NT2/D1 (cell line): ENCODE measurements at regions not wholly inside any gene's neighbourhood (a gene's known extent, or its start where the extent isn't known, plus 50 kb on each side); places are given as distances from the start of the nearest gene placed in this dataset.

ENCODE experiments used
- DNase-seq: peaks from one replicate; pipeline ENCODE4 v3.0.0-alpha.2; 2011; ENCODE audit warnings: low read depth, low spot score
- H3K27me3 ChIP-seq: 2 replicates; pipeline ENCODE4 v1.6.0; 2011; ENCODE audit warnings: mild to moderate bottlenecking; ENCODE audit not compliant: insufficient read length, insufficient read depth
- H3K36me3 ChIP-seq: 2 replicates; pipeline ENCODE4 v1.6.1; 2011; ENCODE audit warnings: mild to moderate bottlenecking, low read length, mixed read lengths; ENCODE audit not compliant: insufficient read depth, insufficient read length
- H3K4me1 ChIP-seq: 2 replicates; pipeline ENCODE4 v1.5.1; 2011; ENCODE audit not compliant: insufficient read depth, insufficient read length
- H3K4me3 ChIP-seq: 2 replicates; pipeline ENCODE4 v1.5.1; 2011; ENCODE audit warnings: low read depth; ENCODE audit not compliant: insufficient read length
- H3K9ac ChIP-seq: 2 replicates; pipeline ENCODE4 v1.6.0; 2011; ENCODE audit warnings: low read depth; ENCODE audit not compliant: insufficient read length
- H3K9me3 ChIP-seq: 2 replicates; pipeline ENCODE4 v1.5.1; 2011; ENCODE audit warnings: mild to moderate bottlenecking, low read length; ENCODE audit not compliant: insufficient read depth
- SUZ12 ChIP-seq: IDR thresholded peaks from 2 replicates; pipeline ENCODE4 v1.6.1; 2011; ENCODE audit not compliant: insufficient read length, insufficient read depth; ENCODE audit errors: extremely low read depth
- YY1 ChIP-seq: IDR thresholded peaks from 2 replicates; pipeline ENCODE4 v1.6.1; 2011; ENCODE audit not compliant: insufficient read length, insufficient read depth
- ZNF274 ChIP-seq: IDR thresholded peaks from 2 replicates; pipeline ENCODE4 v1.6.1; 2011; ENCODE audit warnings: mild to moderate bottlenecking, low read depth, low read length

DNA sequence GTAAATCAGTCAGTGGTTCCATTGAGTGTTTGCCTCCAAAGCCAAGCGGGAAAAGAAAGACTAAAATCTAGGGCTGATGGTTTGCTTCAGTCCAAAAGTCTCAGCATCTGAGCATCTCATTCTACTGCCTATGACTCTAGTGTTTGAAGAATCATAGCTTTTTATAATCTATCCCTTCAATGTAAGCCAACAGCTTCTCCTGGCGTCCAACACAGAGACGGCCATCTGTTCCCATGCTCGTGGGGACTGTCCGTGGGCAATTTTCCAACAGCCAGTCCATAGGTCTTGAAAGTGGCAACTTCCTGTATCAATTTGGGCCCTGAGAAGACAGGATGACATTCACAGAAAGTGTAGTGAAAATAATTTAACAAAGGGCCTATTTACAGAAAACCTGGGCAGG, 544.4 kb upstream of the TMEM132C start:
- no peak for DNase-seq
- H3K4me3 ChIP-seq, result no peak overlapping the region
- no peaks in the 10 kb centered on the region for H3K36me3 ChIP-seq
- H3K27me3 ChIP-seq, result no peaks in the 10 kb centered on the region
- TF ChIP-seq YY1 (no peak), ZNF274 (no peak), SUZ12 (no peak)
- H3K9me3 ChIP-seq, result peaks cover 8% of the 10 kb centered on the region; the same call in 1 of the 2 replicates
- H3K4me1 ChIP-seq, result no peaks in the 10 kb centered on the region
- H3K9ac ChIP-seq, result no peak overlapping the region

GRCh38 chr12:127723251-127723650, 543.7 kb upstream of the TMEM132C start:
- Histone ChIP-seq H3K4me1 (no peaks in the 10 kb centered on the region), H3K9ac (no peak overlapping the region), H3K36me3 (no peaks in the 10 kb centered on the region), H3K9me3 (peaks cover 8% of the 10 kb centered on the region; the same call in 1 of the 2 replicates), H3K27me3 (no peaks in the 10 kb centered on the region), H3K4me3 (no peak overlapping the region)
- TF ChIP-seq ZNF274 (no peak), YY1 (no peak), SUZ12 (no peak)
- no peak for DNase-seq

DNA sequence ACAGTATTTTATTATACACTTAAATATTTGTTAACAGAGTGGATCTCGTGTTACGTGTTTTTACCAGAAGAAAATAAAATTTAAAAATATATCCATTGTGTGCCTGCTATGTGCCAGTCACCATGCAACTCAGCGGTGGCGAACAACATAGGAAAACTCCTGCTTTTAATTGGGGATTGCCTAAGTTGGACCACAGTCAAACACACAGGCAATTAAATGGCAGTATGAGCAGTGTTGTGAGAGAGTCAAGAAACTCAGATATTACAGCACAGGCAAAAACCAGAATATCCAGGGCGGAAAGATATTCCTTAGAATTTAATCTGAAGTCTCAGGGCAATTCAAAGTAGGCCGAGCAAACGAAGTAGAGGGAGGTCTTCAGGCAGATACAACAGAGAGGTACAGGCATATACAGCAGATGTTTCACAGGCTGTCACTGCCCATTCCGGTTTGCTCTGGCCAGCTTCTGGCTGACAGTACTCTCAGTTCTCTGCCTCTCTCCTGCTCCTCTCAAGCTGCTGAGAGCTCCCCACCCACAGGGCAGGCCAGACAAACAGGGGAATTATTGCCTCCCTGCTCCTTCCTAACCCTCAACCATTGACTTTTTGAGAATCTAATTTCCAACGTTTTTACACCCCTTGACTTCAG, 540.2 kb upstream of the TMEM132C start:
- H3K9ac ChIP-seq, result no peak overlapping the region
- no peaks in the 10 kb centered on the region for H3K36me3 ChIP-seq
- peaks cover 8% of the 10 kb centered on the region; the same call in 1 of the 2 replicates for H3K9me3 ChIP-seq
- TF ChIP-seq ZNF274 (no peak), SUZ12 (no peak), YY1 (no peak)
- DNase-seq, result no peak
- H3K4me3 ChIP-seq, result no peak overlapping the region
- H3K4me1 ChIP-seq, result no peaks in the 10 kb centered on the region
- no peaks in the 10 kb centered on the region for H3K27me3 ChIP-seq

DNA sequence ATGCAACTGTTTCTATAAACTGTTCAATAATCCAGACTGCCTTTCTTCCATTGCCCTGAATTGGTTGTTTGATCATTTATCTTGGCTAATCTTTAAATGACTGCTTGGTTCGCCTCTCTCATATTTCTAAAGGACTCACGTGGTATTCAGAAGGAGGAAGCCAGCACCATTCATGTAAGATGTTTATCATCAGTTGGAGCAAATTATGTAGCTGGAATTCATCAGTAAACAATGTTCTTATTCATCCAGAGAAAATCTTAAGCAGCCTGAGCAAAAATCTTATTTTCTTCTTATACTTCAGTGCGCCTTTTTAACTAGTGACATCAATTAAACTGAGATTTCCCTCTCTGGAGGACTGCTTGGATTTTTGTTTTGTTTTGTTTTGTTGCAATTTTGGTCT, 538.7 kb upstream of the TMEM132C start:
- Histone ChIP-seq H3K9ac (no peak overlapping the region), H3K36me3 (no peaks in the 10 kb centered on the region), H3K4me1 (no peaks in the 10 kb centered on the region), H3K4me3 (no peak overlapping the region), H3K27me3 (no peaks in the 10 kb centered on the region), H3K9me3 (peaks cover 8% of the 10 kb centered on the region; the same call in 1 of the 2 replicates)
- DNase-seq, result no peak
- TF ChIP-seq ZNF274 (no peak), SUZ12 (no peak), YY1 (no peak)

GRCh38 chr12:127728729-127729128, 538.2 kb upstream of the TMEM132C start:
- no peaks in the 10 kb centered on the region for H3K36me3 ChIP-seq
- H3K4me3 ChIP-seq, result no peak overlapping the region
- peaks cover 8% of the 10 kb centered on the region; the same call in 1 of the 2 replicates for H3K9me3 ChIP-seq
- TF ChIP-seq ZNF274, result no peak
- H3K27me3 ChIP-seq, result no peaks in the 10 kb centered on the region
- no peak for DNase-seq
- no peak overlapping the region for H3K9ac ChIP-seq
- H3K4me1 ChIP-seq, result no peaks in the 10 kb centered on the region

GRCh38 chr12:127729381-127729780, 537.6 kb upstream of the TMEM132C start:
- Histone ChIP-seq H3K9me3 (peaks cover 6% of the 10 kb centered on the region; the same call in 1 of the 2 replicates), H3K36me3 (no peaks in the 10 kb centered on the region), H3K9ac (no peak overlapping the region), H3K4me3 (no peak overlapping the region), H3K27me3 (no peaks in the 10 kb centered on the region), H3K4me1 (no peaks in the 10 kb centered on the region)
- no peak for DNase-seq
- TF ChIP-seq ZNF274 (no peak), SUZ12 (no peak), YY1 (no peak)

GRCh38 chr12:127731657-127732056, 535.3 kb upstream of the TMEM132C start:
- TF ChIP-seq ZNF274 (no peak), YY1 (no peak), SUZ12 (no peak)
- no peak for DNase-seq
- Histone ChIP-seq H3K36me3 (no peaks in the 10 kb centered on the region), H3K9ac (no peak overlapping the region), H3K4me1 (no peaks in the 10 kb centered on the region), H3K9me3 (no peaks in the 10 kb centered on the region), H3K27me3 (no peaks in the 10 kb centered on the region), H3K4me3 (no peak overlapping the region)

- Histone ChIP-seq H3K4me3 (no peak overlapping the region), H3K4me1 (peaks cover 2% of the 10 kb centered on the region), H3K9ac (no peak overlapping the region), H3K36me3 (no peaks in the 10 kb centered on the region), H3K27me3 (no peaks in the 10 kb centered on the region), H3K9me3 (peaks cover 13% of the 10 kb centered on the region)
- no peak for DNase-seq
- TF ChIP-seq YY1 (no peak), ZNF274 (no peak), SUZ12 (no peak)
These were observed 524.7 kb upstream of the TMEM132C start for GRCh38 chr12:127742231-127742630.
